Endothelial cell of umbilical vein (primary cell): ENCODE measurements at regions not wholly inside any gene's neighbourhood (a gene's known extent, or its start where the extent isn't known, plus 50 kb on each side); places are given as distances from the start of the nearest gene placed in this dataset.

Experiments used
- BruUV-seq: library from RNA; stranded (reverse); fragments of 400-500 nt; replicated peaks from 2 replicates; lab custom pipeline; 2021; lab: Mats Ljungman, UMichigan
- CTCF ChIA-PET: fragments of 300-600, 350-600 bp; sonication (Branson Sonifier 250); formaldehyde crosslinking; loops from one replicate; lab custom pipeline; 2021; ENCODE audit warnings: antibody characterized with exemption, inconsistent platforms; lab: Charles Lee
- POLR2A ChIA-PET: fragments of 300-600, 350-600 bp; sonication (Branson Sonifier 250); formaldehyde crosslinking; loops from one replicate; lab custom pipeline; 2021; ENCODE audit warnings: antibody characterized with exemption, inconsistent platforms; lab: Charles Lee
- DNase-seq: peaks from one replicate; pipeline ENCODE4 v3.0.0-alpha.2; 2011; ENCODE audit warnings: low read depth, low spot score
- FAIRE-seq: peaks from 2 replicates; lab custom pipeline; 2011; peaks lifted over from hg19 to GRCh38; lab: Jason Lieb, UNC
- H2AFZ ChIP-seq: 2 replicates; pipeline ENCODE4 v1.6.0; 2012; ENCODE audit warnings: low read depth, low read length, control low read depth, inconsistent platforms
- H3K27ac ChIP-seq: 2 replicates; pipeline ENCODE4 v1.5.1; 2011; ENCODE audit warnings: low read depth, mild to moderate bottlenecking, control low read depth, low read length, moderate library complexity; ENCODE audit not compliant: insufficient read depth
- H3K27me3 ChIP-seq, 2 experiments: 2 replicates each; pipeline versions ENCODE4 v1.6.0 to v1.6.1; 2011; ENCODE audit warnings: low read length in 2 of 2, mixed read lengths in 1 of 2; ENCODE audit not compliant: control insufficient read depth in 2 of 2, insufficient read depth in 2 of 2
- H3K36me3 ChIP-seq, 2 experiments: 2 replicates in 1 of 2; 3 replicates in 1 of 2; pipeline ENCODE4 v1.5.1; 2011; ENCODE audit warnings: low read length in 2 of 2, mild to moderate bottlenecking in 1 of 2, moderate library complexity in 1 of 2; ENCODE audit not compliant: control insufficient read depth in 2 of 2, insufficient read depth in 2 of 2; ENCODE audit errors: extremely low read depth in 1 of 2
- H3K4me1 ChIP-seq: 3 replicates; pipeline ENCODE4 v1.5.1; 2011; ENCODE audit warnings: mild to moderate bottlenecking, low read length; ENCODE audit not compliant: control insufficient read depth, insufficient read depth; ENCODE audit errors: extremely low read depth
- H3K4me2 ChIP-seq: 2 replicates; pipeline ENCODE4 v1.6.1; 2011; ENCODE audit warnings: low read length, control low read depth, mixed read lengths; ENCODE audit not compliant: insufficient read depth
- H3K4me3 ChIP-seq, 3 experiments: fragments of 200-600 bp in 1 of 3; sonication (generic), shearing (Covaris generic) in 1 of 3; replicated peaks in 1 of 3; 2 replicates each; pipeline ENCODE4 v1.5.1; 2011 to 2016; ENCODE audit warnings: control low read depth in 3 of 3, low read length in 3 of 3, mild to moderate bottlenecking in 2 of 3, inconsistent platforms in 1 of 3, low read depth in 1 of 3, moderate library complexity in 1 of 3; ENCODE audit not compliant: insufficient read depth in 1 of 3
- H3K79me2 ChIP-seq: 2 replicates; pipeline ENCODE4 v1.6.0; 2012; ENCODE audit warnings: low read length, inconsistent platforms; ENCODE audit not compliant: control insufficient read depth, insufficient read depth
- H3K9ac ChIP-seq: replicated peaks from 2 replicates; pipeline ENCODE3; 2011; ENCODE audit warnings: low read length, control low read depth; ENCODE audit not compliant: insufficient read depth; ENCODE audit errors: extremely low read depth
- H3K9me1 ChIP-seq: replicated peaks from 3 replicates; pipeline ENCODE4 v1.6.0; 2011; ENCODE audit warnings: mild to moderate bottlenecking, low read length; ENCODE audit not compliant: control insufficient read depth, insufficient read depth; ENCODE audit errors: extremely low read depth
- H3K9me3 ChIP-seq: replicated peaks from 2 replicates; pipeline ENCODE4 v1.5.1; 2012; ENCODE audit warnings: low read length, inconsistent platforms; ENCODE audit not compliant: control insufficient read depth, insufficient read depth
- H4K20me1 ChIP-seq: replicated peaks from 2 replicates; pipeline ENCODE3; 2011; ENCODE audit warnings: mild to moderate bottlenecking, low read length; ENCODE audit not compliant: control insufficient read depth, insufficient read depth; ENCODE audit errors: extremely low read depth
- EZH2 ChIP-seq: IDR thresholded peaks from 2 replicates; pipeline ENCODE4 v1.6.1; 2012; ENCODE audit warnings: borderline replicate concordance, low read depth, mild to moderate bottlenecking, moderate library complexity, low read length, inconsistent platforms; ENCODE audit not compliant: severe bottlenecking
- FOS ChIP-seq: IDR thresholded peaks from 2 replicates; pipeline ENCODE4 v1.6.1; 2011; ENCODE audit warnings: mild to moderate bottlenecking, low read length, moderate library complexity, borderline replicate concordance; ENCODE audit not compliant: insufficient read depth
- GATA2 ChIP-seq: IDR thresholded peaks from 2 replicates; pipeline ENCODE4 v1.7.0; 2011; ENCODE audit warnings: low read depth, mild to moderate bottlenecking, moderate library complexity, mixed read lengths, low read length; ENCODE audit not compliant: insufficient read length, insufficient read depth
- JUN ChIP-seq: IDR thresholded peaks from 2 replicates; pipeline ENCODE4 v1.6.1; 2011; ENCODE audit warnings: borderline replicate concordance, low read depth; ENCODE audit not compliant: insufficient read length, insufficient read depth
- MYC ChIP-seq: IDR thresholded peaks from one replicate; pipeline ENCODE4 v1.6.1; 2011; ENCODE audit warnings: mild to moderate bottlenecking, low read depth, low read length
- POLR2A ChIP-seq: IDR thresholded peaks from 2 replicates; pipeline ENCODE4 v1.6.1; 2012; ENCODE audit warnings: low read depth, mild to moderate bottlenecking, control low read depth, low read length
- POLR2AphosphoS5 ChIP-seq: IDR thresholded peaks from 2 replicates; pipeline ENCODE4 v1.6.1; 2012; ENCODE audit warnings: low read depth, mild to moderate bottlenecking, control low read depth, low read length, moderate library complexity; ENCODE audit not compliant: insufficient read depth
- dilution Hi-C: fragments of 300-500 bp; cut with MboI; formaldehyde crosslinking; loops from one replicate; pipeline ENCODE4 v1.15.0; 2019; ENCODE audit warnings: low sequenced_read_pairs; ENCODE audit not compliant: extremely low pct_ligation_motif_present
- intact Hi-C: fragments of 100-400 bp; cut with micrococcal nuclease; formaldehyde crosslinking; loops from one replicate; pipeline ENCODE4 v1.10.0; 2022
- TF ChIP-seq, protein P1 (sequence below), 2 donors: IDR thresholded peaks; 1 replicate in 1 of 2; 2 replicates in 1 of 2; pipeline ENCODE4 v1.5.1; 2011; ENCODE audit warnings: low read length in 2 of 2, mild to moderate bottlenecking in 2 of 2, moderate library complexity in 2 of 2, control low read depth in 1 of 2, inconsistent platforms in 1 of 2, low read depth in 1 of 2; ENCODE audit not compliant: insufficient read depth in 1 of 2; ENCODE audit errors: extremely low read depth in 1 of 2
- TF ChIP-seq, protein P2 (sequence below): IDR thresholded peaks from 2 replicates; pipeline ENCODE4 v1.6.1; 2011; ENCODE audit not compliant: insufficient read depth, insufficient read length

DNA sequence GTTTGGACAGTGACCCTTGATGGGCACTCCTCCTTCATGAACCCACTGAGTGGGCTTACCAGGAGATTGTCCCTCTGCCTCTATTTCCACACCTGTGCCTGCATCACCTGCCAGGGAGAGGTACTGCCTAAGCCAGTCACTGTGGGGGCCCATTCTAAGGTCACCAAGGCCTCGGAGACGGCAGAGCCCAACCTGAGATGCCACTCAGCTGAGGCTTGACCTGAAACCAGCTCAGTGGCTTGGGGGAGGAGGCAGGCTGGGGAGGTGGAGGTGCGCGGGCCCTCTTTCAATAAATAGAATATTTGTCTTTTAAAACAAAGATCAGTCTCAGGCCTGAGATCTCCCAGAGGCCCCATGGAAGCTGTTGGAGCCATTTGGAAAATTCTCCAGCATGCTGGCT, 84.5 kb downstream of the DHCR7 start:
- BruUV-seq = no TSS peak

More for the DNA sequence above, 84.5 kb downstream of the DHCR7 start:
- intact Hi-C loops = no loop called here
- CTCF ChIA-PET = no interaction called here
- Histone ChIP-seq H3K36me3 (no peaks in the 10 kb centered on the region), H3K4me1 (no peaks in the 10 kb centered on the region), H2AFZ (no peak overlapping the region), H3K27ac (no peak overlapping the region), H3K79me2 (no peaks in the 10 kb centered on the region), H4K20me1 (no peaks in the 10 kb centered on the region), H3K9ac (no peak overlapping the region), H3K4me3 (no peak overlapping the region), H3K9me3 (peaks cover 5% of the 10 kb centered on the region), H3K27me3 (no peaks in the 10 kb centered on the region), H3K9me1 (no peaks in the 10 kb centered on the region), H3K4me2 (no peak overlapping the region)
- POLR2A ChIA-PET = no interaction called here
- no peak for TF ChIP-seq JUN
- TF ChIP-seq POLR2AphosphoS5 = no peak
- TF ChIP-seq MYC = no peak
- TF ChIP-seq, protein P1, sequence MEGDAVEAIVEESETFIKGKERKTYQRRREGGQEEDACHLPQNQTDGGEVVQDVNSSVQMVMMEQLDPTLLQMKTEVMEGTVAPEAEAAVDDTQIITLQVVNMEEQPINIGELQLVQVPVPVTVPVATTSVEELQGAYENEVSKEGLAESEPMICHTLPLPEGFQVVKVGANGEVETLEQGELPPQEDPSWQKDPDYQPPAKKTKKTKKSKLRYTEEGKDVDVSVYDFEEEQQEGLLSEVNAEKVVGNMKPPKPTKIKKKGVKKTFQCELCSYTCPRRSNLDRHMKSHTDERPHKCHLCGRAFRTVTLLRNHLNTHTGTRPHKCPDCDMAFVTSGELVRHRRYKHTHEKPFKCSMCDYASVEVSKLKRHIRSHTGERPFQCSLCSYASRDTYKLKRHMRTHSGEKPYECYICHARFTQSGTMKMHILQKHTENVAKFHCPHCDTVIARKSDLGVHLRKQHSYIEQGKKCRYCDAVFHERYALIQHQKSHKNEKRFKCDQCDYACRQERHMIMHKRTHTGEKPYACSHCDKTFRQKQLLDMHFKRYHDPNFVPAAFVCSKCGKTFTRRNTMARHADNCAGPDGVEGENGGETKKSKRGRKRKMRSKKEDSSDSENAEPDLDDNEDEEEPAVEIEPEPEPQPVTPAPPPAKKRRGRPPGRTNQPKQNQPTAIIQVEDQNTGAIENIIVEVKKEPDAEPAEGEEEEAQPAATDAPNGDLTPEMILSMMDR (IDR thresholded peaks at IDR 0.05; ENCODE audit: extremely low read depth in 1 of 2, insufficient read depth in 1 of 2, low read depth in 1 of 2, low read length in 2 of 2) = no peak
- TF ChIP-seq, protein P2, sequence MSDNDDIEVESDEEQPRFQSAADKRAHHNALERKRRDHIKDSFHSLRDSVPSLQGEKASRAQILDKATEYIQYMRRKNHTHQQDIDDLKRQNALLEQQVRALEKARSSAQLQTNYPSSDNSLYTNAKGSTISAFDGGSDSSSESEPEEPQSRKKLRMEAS = no peak
- TF ChIP-seq FOS = no peak
- no peak for TF ChIP-seq GATA2
- no peak for TF ChIP-seq POLR2A
- TF ChIP-seq EZH2 = no peak
- dilution Hi-C loops = no loop called here
- no peak for FAIRE-seq
- no peak for DNase-seq
